Activated CD8-positive, alpha-beta memory T cell treated with anti-CD3 and anti-CD28 coated beads for 24 hours (primary cell): ENCODE measurements at regions not wholly inside any gene's neighbourhood (a gene's known extent, or its start where the extent isn't known, plus 50 kb on each side); places are given as distances from the start of the nearest gene placed in this dataset.

Experiments used
- DNase-seq: peaks from one replicate; pipeline ENCODE4 v3.0.0-alpha.2; 2020

DNA sequence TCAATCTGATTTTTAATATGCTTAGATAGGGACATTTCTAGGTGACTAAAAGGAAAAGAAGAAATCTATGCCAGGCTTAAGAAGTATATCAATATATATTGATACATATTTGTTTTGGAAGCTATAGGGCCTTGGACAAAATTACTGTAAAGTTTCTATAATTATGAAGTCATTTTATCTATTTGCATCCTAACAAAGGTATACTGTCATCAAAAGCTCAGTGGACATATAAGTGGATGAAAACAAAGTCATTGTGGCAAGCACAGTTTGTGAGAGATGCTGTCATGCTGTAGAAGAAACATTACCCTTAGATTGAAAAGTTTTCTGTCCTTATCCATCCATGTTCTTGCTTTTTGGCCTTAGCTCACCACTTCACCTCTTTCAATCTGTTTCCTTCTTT lies 140.3 kb upstream of the SPEF2 start:
- DNase-seq, result no peak

GRCh38 chr5:35476797-35477196 lies 140.9 kb upstream of the SPEF2 start:
- no peak for DNase-seq

- DNase-seq, result no peak
These were observed 141.6 kb upstream of the SPEF2 start for GRCh38 chr5:35476036-35476435.

GRCh38 chr5:35473589-35473988 lies 144.1 kb upstream of the SPEF2 start:
- DNase-seq, result no peak

DNA sequence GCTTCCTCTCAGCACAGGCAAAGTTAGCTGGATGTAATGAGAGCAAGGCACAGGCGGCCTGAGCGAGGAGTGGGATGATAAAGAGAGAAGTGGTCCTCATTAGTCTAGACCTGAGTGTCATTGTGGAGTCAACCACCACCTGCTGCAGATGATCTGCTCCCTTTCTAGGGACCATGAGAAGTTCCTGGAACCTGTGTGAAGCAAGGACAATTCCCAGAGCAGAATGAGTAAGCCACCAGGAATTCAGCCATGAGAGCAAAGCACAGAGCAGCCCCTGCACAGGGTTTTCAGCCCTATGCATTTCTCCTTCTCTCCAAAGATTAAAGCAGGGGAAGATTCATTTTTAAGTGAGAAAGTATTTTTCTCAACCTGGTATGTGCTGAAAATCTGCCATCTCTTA lies 146.8 kb upstream of the SPEF2 start:
- DNase-seq, result no peak

GRCh38 chr5:35468811-35469210 lies 148.9 kb upstream of the SPEF2 start:
- no peak for DNase-seq

GRCh38 chr5:35466746-35467145 lies 150.9 kb upstream of the SPEF2 start:
- no peak for DNase-seq

- DNase-seq, result no peak
These were observed 152.9 kb upstream of the SPEF2 start for GRCh38 chr5:35464757-35465156.

- DNase-seq, result no peak
These were observed 156.1 kb upstream of the SPEF2 start for GRCh38 chr5:35461530-35461929.

- DNase-seq, result no peak
These were observed 158.8 kb upstream of the SPEF2 start for GRCh38 chr5:35458824-35459207.

- DNase-seq, result no peak
These were observed 159.5 kb upstream of the SPEF2 start for GRCh38 chr5:35457912-35458823.

DNA sequence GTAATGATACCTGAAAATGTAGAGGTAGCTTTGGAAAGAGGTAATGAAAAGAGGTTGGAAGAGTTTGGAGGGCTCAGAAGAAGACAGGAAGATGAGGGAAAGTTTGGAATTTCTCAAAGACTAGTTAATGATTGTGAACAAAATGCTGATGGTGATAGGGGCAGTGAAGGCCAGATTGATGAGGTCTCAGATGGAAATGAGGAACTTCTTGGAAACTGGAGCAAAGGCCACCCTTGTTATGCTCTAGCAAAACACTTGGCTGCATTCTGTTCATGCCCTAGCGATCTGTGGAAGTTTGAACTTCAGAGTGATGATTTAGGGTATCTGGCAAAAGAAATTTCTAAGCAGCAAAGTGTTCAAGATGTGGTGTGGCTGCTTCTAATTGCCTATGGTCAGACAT lies 161.2 kb upstream of the SPEF2 start:
- no peak for DNase-seq

DNA sequence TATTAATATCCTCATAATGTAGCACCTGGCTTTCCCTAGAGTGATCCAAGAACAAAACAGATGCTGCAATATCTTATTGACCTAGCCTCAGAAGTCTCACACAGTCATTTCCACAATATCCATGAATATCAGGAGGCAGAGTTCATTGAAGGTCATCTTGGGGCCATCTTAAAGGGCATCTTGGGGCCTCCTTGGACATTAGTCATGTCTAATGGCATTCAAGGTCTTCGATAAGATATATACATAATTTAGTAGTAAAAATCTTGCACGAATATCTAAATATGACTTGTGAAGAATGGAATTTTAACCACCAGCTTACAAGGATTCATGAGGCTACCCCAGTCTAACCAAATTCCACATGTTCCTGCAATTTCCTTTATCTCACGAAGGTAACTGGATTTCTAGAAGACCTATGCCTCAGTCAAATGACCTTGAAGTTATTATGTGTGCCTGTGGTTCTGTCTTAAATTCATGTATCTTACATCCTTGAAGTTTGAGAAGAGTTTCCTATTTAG lies 163.6 kb upstream of the SPEF2 start:
- no peak for DNase-seq

DNA sequence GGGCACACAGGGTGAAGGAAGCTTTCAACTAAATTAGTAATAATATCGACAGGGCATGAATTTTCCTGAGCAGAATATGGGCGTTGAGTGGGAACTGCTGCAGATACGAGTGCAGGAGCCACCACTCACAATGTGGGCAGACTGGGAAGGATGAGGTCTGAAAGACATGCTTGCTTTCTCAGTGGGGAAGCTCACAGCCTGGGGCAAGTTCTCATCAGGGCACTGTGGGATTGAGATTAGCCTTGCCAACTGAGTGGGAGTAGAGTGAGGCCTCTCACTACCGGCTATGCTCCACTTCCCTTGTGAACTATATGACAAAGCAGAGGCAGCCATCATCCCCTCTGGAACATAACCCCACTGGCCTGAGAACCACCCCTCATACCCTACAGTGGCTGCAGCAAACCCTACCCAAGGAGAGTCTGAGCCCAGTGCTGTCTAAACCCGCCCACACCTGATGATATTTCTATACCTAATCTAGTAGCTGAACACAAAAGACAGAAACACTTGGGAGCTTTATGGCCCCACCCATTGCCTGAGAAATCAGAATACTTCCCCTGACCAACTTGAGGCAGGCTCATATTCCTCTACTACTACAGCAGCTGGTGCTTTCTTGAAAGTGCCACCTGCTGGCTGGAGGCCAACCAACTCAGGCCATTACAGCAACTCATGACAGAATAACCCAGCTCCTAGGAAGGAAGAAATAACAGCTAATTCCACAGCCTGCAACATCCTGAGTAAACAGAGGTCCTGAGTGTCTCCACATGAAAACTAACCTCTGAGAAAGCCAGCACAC lies 173.7 kb upstream of the SPEF2 start:
- no peak for DNase-seq

- DNase-seq, result no peak
These were observed 174.6 kb upstream of the SPEF2 start for GRCh38 chr5:35442885-35443639.

- no peak for DNase-seq
These were observed 177.3 kb upstream of the SPEF2 start for GRCh38 chr5:35440409-35440808.

DNA sequence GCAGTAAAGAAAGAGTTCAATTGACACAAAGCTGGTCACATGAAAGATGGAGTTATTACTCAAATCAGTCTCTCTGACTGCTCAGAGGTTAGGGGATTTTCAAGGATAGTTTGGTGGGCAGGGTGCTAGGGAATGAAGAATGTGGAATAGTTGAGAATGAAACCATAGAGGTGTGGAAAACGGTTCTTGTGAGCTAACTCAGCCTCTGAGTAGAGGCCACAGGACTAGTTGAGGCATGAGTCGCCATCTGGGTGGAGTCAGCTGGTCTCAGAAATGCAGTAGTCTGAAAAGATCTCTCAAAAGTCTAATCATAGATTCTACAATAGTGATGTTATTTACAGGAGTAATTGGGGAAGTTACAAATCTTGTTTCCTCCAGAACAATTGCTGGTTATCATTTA lies 178.9 kb upstream of the SPEF2 start:
- no peak for DNase-seq

GRCh38 chr5:35438288-35438687 lies 179.4 kb upstream of the SPEF2 start:
- no peak for DNase-seq

DNA sequence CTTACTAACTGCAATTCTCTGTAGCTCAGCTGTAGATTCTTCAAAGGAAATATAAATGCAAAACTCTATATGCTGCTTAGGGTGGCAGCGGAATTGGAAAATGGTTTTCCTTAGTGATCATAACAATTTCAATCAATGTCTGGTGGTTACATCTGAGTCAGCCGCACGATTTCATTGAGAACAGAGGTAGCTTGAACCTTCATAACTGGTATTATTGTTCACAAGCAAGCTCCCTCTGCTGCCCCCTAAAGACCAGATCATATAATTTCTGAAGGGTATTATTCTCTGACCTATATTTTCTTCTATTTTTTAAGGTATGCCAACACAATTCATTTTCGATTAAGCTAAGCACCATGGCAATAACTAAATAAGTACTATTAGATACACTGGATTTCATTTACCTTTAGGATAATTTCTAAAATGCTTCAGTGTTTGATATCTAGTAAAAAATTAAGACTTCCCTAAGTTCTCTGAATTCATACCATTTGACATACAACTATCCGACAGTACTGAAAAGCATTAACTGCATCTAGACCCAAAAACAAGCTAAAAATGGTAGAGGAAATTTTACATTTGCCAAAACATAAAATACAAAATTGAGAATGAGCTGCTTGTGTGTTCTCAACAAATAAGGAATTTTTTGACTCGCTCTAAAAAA lies 181.1 kb upstream of the SPEF2 start:
- no peak for DNase-seq

DNA sequence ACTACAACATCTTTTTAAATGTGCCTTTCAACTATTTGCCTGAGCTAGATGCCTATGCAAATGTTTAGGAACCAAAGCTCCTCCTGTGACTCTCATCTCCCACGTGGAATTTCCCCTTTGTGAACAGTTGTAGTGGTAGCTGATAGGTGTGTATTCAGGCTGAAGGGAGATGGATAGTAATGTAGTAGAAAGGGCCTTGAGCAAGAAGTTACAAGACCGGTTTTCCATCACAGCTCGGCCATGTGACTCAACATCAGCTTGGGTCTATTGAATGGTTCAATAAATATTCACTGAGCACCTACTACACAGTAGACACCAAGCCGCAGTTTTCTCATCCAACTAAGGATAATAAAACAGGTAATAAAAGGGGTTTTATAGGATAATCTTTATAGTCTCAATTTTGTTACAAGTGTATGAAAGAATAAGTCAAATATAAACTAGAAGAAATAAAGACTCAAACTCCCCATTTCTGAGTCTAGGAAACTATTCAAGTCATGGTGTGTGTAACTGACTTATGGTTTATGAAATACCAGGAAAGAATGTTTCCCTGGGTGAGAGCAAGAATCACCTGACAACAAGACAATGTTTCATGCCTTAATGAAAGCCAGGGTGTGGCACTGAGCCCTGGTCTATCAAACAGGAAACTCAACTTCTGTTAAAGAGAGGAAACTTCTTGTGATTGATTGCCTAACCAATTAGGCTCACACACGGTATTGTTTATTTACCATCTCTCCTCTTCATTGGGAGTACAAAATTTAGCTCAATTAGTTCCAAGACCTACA lies 187.1 kb upstream of the SPEF2 start:
- no peak for DNase-seq

DNA sequence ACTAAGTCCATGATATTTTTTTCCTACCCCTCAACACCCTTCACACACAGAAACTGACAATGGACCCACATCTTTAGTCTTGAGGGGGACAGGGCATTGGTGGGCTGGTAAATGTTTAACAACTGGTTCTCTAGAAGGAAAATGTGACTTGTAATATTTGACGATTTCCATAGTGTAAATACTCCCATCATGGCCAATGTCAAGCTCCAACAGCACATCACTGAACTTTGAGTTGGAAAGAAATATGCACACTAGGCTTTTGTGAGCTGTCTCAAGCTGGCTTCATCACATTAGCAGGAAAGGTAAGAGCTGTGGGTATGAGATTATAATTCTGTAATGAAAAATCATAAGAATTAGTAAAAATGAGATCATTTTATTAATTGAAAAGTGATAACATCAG lies 189.9 kb upstream of the PRLR start:
- no peak for DNase-seq

- no peak for DNase-seq
These were observed 186.8 kb upstream of the PRLR start for GRCh38 chr5:35417040-35417439.
